Testis (tissue), 2 donors: ENCODE measurements at regions not wholly inside any gene's neighbourhood (a gene's known extent, or its start where the extent isn't known, plus 50 kb on each side); places are given as distances from the start of the nearest gene placed in this dataset.

ENCODE experiments used
- DNase-seq: peaks from one replicate; pipeline ENCODE4 v3.0.0-alpha.2; 2019
- H3K27ac ChIP-seq, 2 donors: fragments of 200-600 bp; sonication (generic); one replicate each; pipeline ENCODE4 v1.5.1; 2019
- H3K27me3 ChIP-seq: fragments of 200-600 bp; sonication (generic); one replicate; pipeline ENCODE4 v1.5.1; 2019
- H3K36me3 ChIP-seq: fragments of 200-600 bp; sonication (generic); one replicate; pipeline ENCODE4 v1.5.1; 2017; ENCODE audit warnings: low read depth; ENCODE audit errors: missing control alignments
- H3K4me1 ChIP-seq: fragments of 200-600 bp; sonication (generic); one replicate; pipeline ENCODE4 v1.5.1; 2019
- H3K4me3 ChIP-seq, 2 donors: fragments of 200-600 bp; sonication (generic); one replicate each; pipeline ENCODE4 v1.5.1; 2017 to 2019
- H3K9me3 ChIP-seq: fragments of 200-600 bp; sonication (generic); one replicate; pipeline ENCODE4 v1.5.1; 2017
- POLR2A ChIP-seq: fragments of 450-650 bp; IDR thresholded peaks from one replicate; pipeline ENCODE4 v1.6.1; 2017; ENCODE audit warnings: antibody characterized with exemption, mild to moderate bottlenecking, moderate library complexity
- WGBS, 2 donors: methylation state at CpG; one replicate each; pipeline ENCODE4 v1.1.5; 2018; 5-methylcytosine and 5-hydroxymethylcytosine counted together
- intact Hi-C: fragments of 100-400 bp; cut with DNase I; formaldehyde crosslinking; loops from one replicate; pipeline ENCODE4 v1.15.1; 2023; ENCODE audit warnings: low total_unique reads
- TF ChIP-seq, protein P1 (sequence below), 3 experiments: fragments of 450-650 bp in 2 of 3; fragments of 200-600 bp in 1 of 3; sonication (generic) in 1 of 3; IDR thresholded peaks; one replicate each; pipeline ENCODE4 v1.5.1; 2016 to 2019; ENCODE audit warnings: antibody characterized with exemption in 3 of 3, mild to moderate bottlenecking in 2 of 3, moderate library complexity in 1 of 3

DNA sequence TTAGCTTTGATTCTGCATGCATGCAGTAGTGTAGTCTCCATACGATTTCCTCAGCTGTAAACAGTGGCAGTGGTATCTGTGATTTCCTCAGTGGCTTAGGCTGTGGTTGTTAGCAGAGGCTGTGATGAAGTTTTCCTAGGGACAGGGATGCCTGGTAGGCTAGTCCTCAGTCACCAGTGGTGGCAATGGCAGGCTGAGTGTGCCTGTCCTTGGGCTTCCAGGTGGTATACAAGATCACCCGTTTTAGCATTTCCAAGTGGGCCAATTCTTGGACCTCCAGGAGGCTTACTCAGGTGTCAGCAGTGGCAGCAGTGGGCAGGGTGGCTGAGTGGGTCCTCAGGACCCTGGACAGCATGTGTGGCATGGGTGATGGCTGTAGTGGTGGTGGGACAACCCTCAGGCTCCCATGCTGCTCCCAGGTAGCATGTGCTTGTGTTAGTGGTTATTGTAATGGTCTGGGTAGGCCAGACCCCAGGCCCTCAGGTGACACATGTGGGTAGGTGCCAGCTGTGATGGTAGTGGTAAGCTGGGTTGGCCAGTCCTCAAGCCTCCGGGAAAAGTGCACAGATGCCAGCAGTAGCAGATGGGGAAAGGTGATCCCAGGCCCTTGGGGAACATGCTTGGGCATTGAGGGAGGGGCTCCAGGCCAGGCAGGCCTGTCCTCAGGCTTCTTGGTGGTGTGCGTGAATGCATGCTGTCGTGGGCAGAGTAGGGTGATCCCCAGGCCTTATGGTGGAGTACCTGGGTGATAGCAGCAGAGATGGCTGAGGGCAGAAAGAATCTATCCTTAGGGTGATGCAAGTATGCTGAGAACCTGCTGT, 146.5 kb downstream of the PAPOLA start:
- DNase-seq, result no peak
- Histone ChIP-seq H3K27me3 (no peaks in the 10 kb centered on the region), H3K36me3 (no peaks in the 10 kb centered on the region), H3K4me1 (no peaks in the 10 kb centered on the region), H3K9me3 (no peaks in the 10 kb centered on the region), H3K4me3 (no peak overlapping the region), H3K27ac (no peak overlapping the region)
- intact Hi-C loops, result no loop called here
- TF ChIP-seq POLR2A, result no peak
- TF ChIP-seq, protein P1, sequence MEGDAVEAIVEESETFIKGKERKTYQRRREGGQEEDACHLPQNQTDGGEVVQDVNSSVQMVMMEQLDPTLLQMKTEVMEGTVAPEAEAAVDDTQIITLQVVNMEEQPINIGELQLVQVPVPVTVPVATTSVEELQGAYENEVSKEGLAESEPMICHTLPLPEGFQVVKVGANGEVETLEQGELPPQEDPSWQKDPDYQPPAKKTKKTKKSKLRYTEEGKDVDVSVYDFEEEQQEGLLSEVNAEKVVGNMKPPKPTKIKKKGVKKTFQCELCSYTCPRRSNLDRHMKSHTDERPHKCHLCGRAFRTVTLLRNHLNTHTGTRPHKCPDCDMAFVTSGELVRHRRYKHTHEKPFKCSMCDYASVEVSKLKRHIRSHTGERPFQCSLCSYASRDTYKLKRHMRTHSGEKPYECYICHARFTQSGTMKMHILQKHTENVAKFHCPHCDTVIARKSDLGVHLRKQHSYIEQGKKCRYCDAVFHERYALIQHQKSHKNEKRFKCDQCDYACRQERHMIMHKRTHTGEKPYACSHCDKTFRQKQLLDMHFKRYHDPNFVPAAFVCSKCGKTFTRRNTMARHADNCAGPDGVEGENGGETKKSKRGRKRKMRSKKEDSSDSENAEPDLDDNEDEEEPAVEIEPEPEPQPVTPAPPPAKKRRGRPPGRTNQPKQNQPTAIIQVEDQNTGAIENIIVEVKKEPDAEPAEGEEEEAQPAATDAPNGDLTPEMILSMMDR (IDR thresholded peaks at IDR 0.05), result no peak
- 73 to 94% methylated on average over 3 to 5 of the region's 5 CpGs for WGBS, 2 donors

DNA sequence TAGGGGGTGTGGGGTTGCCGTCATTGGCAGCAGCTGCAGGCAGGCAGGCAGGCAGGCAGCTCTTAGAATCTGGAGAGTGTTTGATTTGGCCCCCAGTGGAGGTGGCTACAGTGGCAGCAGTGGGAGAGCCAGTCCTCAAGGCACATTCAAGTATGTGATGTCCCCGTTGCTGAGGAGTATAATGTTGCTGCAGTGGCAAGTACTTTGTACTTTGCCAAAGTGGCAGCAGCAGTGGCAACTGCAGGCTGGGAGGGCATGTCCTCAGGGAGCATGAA, 147.1 kb downstream of the PAPOLA start:
- Histone ChIP-seq H3K27ac (no peak overlapping the region), H3K4me3 (no peak overlapping the region), H3K27me3 (no peaks in the 10 kb centered on the region), H3K4me1 (no peaks in the 10 kb centered on the region), H3K9me3 (no peaks in the 10 kb centered on the region), H3K36me3 (no peaks in the 10 kb centered on the region)
- TF ChIP-seq, protein P1 (IDR thresholded peaks at IDR 0.05), result no peak
- no peak for TF ChIP-seq POLR2A
- WGBS, 2 donors, result 90 to 100% methylated on average over 1 to 2 of the region's 2 CpGs
- no peak for DNase-seq
- intact Hi-C loops, result no loop called here

DNA sequence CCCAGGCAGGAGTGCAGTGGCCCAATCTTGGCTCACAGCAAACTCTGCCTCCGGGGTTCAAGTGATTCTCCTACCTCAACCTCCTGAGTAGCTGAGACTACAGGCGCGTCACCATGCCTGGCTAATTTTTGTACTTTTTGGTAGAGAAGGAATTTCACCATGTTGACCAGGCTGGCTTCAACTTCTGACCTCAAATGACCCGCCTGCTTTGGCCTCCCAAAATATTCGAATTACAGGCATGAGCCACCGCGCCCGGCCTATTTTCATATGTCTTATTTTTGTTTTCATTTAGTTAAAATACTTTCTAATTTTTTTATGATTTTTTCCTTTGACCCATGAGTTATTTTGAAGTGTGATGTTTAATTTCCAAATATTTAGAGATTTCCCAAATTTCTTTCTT, 143.6 kb upstream of the VRK1 start:
- no peak for DNase-seq
- WGBS, 2 donors, result 93 to 97% methylated on average over 8 of the region's 8 CpGs
- TF ChIP-seq, protein P1 (IDR thresholded peaks at IDR 0.05), result no peak
- TF ChIP-seq POLR2A, result no peak
- Histone ChIP-seq H3K9me3 (no peaks in the 10 kb centered on the region), H3K36me3 (no peaks in the 10 kb centered on the region), H3K4me1 (no peaks in the 10 kb centered on the region), H3K4me3 (no peak overlapping the region), H3K27me3 (no peaks in the 10 kb centered on the region), H3K27ac (no peak overlapping the region)
- intact Hi-C loops, result no loop called here

DNA sequence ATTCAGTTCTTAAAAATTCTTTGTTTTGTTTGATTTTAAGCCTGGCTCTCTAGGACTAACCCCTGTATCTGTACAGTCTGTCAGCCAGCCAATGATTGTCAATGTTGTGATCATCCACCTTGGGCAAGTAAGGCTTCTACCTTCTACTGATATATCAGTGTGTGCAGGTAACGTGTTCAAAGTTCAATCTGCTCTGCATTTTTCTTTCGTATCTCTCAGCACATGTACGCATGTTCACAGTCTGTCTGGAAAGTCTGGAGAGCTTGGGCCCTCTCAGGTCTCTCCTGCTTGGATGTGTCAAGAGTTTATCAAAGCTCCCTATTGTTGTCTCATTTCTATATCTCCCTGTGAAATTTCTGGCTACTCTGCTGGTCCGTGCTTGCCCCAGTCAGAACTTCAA, 138.6 kb upstream of the VRK1 start:
- intact Hi-C loops, result no loop called here
- TF ChIP-seq, protein P1 (IDR thresholded peaks at IDR 0.05), result no peak
- no peak for TF ChIP-seq POLR2A
- Histone ChIP-seq H3K36me3 (no peaks in the 10 kb centered on the region), H3K4me3 (no peak overlapping the region), H3K9me3 (no peaks in the 10 kb centered on the region), H3K27me3 (no peaks in the 10 kb centered on the region), H3K4me1 (no peaks in the 10 kb centered on the region), H3K27ac (no peak overlapping the region)
- WGBS, 2 donors, result 85% methylated on average over 4 of the region's 4 CpGs
- DNase-seq, result no peak

DNA sequence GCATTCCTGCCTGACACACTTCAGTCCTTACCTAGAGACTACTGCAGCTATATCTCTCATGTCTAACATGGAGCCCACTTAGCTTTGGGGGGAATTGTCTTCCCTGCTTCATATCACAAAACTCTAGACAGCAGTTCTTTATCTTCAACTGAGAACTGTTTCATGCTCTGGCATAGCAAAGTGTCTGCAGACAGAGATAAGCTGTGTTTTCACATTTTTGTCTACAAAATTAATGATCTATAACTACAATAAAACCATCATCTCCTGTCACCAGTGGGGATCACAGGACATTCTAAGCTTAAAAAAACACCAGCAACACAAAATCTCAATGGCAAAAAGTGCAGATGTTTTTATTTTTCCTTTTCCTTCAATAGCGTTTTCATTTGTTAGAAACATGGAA, 137.1 kb upstream of the VRK1 start:
- no peak for DNase-seq
- H3K4me1 ChIP-seq, result no peaks in the 10 kb centered on the region
- H3K36me3 ChIP-seq, result no peaks in the 10 kb centered on the region
- intact Hi-C loops, result no loop called here
- TF ChIP-seq, protein P1 (IDR thresholded peaks at IDR 0.05), result no peak
- TF ChIP-seq POLR2A, result no peak
- WGBS, 2 donors, result 28 to 38% methylated on average over 1 of the region's 1 CpG
- H3K4me3 ChIP-seq, result no peak overlapping the region
- H3K9me3 ChIP-seq, result no peaks in the 10 kb centered on the region
- H3K27ac ChIP-seq, result no peak overlapping the region
- H3K27me3 ChIP-seq, result no peaks in the 10 kb centered on the region
